Right ventricle myocardium inferior (tissue), 1 donor: ENCODE measurements at regions not wholly inside any gene's neighbourhood (a gene's known extent, or its start where the extent isn't known, plus 50 kb on each side); places are given as distances from the start of the nearest gene placed in this dataset.

Experiments
- ATAC-seq: fragments of 200-7000 bp; cut with Tn5 transposase; one replicate; pipeline ENCODE4 v1.9.1; 2020; ENCODE audit warnings: mild to moderate bottlenecking, moderate library complexity
- DNase-seq: peaks from one replicate; pipeline ENCODE4 v3.0.0; 2021; ENCODE audit errors: missing footprints
- intact Hi-C: fragments of 100-400 bp; cut with DNase I; formaldehyde crosslinking; loops from one replicate; pipeline ENCODE4 v1.11.0; 2022
- donor health status: DM: no; HTN: yes; CAD: no; lungs with severe emphysema.

- intact Hi-C loops, result no loop called here
These were observed 97.5 kb upstream of the CDYL start for GRCh38 chr6:4678506-4679300.

DNA sequence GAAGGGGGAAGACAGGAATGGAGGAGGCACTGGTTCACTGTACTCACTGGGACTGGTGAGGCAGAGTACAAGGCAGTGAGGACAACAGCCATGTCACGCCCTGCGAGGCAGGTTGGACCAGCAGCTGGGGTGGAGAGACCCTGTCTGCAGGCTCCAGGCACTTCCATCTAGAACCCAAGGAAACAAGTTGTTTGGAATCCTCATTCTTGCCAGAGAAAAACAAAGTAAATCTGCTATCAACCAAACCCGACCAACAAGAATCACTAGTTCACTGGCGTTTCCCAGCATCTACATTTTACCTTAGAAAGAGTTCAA is 98.5 kb upstream of the CDYL start:
- ATAC-seq (no peak), DNase-seq (no peak)
- intact Hi-C loops, result no loop called here

More at GRCh38 chr6:4678506-4679300, 97.5 kb upstream of the CDYL start:
- no peak for ATAC-seq
- no peak for DNase-seq

- no peak for DNase-seq
- ATAC-seq, result no peak
- intact Hi-C loops, result no loop called here
These were observed 99.0 kb upstream of the CDYL start for GRCh38 chr6:4677011-4677750.

DNA sequence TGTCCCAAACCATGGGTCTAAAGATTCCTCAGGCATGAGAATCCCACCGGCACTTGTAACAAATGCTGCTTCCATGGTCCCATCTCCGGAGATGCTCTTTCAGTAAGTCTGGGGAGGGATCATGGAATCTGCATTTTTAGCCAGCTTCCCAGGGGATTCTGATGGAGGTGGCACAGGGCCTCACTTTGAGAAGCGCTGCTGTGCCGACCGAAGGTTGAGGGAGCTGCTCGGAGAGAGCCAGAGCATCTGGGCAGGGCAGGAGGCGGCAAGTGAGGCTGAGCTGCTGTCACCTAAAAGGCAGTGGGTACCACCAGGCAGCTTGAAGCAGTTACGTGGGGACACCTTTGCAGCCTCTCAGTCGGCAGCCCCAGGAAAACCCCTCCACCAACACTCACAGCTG is 100.2 kb upstream of the CDYL start:
- intact Hi-C loops, result no loop called here
- DNase-seq (no peak), ATAC-seq (no peak)

- intact Hi-C loops, result no loop called here
- ATAC-seq, result no peak
These were observed 101.1 kb upstream of the CDYL start for GRCh38 chr6:4675121-4675520.

GRCh38 chr6:4673861-4674260 is 102.3 kb upstream of the CDYL start:
- ATAC-seq (no peak), DNase-seq (no peak)
- intact Hi-C loops, result no loop called here

More at GRCh38 chr6:4675121-4675520, 101.1 kb upstream of the CDYL start:
- no peak for DNase-seq

DNA sequence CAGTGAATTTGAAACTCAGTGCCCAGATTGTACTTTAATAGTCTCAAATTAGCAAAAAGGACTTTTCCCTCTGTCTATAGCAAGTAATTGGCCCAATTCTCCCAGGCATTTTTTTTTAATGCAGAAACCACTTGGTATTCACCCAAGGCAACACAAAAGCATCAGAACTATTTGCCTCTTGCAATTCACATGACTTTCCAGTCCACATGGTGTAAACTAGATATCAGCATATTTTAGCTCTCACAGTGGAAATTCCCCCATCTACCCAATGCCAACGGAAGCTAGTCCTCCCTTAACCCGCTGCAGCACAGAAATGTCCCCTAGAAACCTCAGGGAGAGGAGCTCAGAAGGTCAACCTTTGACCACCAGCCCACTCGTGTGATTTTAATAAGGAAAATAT is 103.4 kb upstream of the CDYL start:
- no peak for ATAC-seq
- DNase-seq, result no peak
- intact Hi-C loops, result no loop called here

- DNase-seq (no peak), ATAC-seq (no peak)
- intact Hi-C loops, result no loop called here
These were observed 104.6 kb upstream of the CDYL start for GRCh38 chr6:4671587-4672115.

DNA sequence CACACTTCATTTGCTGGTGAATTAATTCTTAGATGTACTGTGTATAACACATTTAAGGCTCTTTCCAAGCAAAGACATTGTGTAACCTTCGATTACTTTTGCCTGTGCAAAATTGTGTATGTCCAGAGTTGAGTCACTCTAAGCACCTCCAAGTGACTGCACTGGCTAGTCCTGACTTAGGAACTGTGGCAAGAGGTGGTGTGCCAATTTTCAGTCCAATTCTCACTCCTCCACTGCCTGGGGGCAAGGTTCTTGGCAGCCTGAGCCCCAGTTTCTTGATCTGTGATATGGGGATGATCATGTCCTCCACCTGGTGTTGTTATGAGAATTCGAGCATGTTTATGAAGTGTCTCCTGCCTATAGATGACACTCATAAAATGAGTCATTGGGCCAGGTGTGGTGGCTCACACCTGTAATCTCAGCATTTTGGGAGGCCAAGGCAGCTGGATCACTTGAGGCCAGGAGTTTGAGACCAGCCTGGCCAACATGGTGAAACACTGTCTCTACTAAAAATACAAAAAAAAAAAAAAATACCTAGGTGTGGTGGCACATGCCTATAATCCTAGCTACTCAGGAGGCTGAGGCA is 105.3 kb upstream of the CDYL start:
- DNase-seq (no peak), ATAC-seq (no peak)
- intact Hi-C loops, result no loop called here

DNA sequence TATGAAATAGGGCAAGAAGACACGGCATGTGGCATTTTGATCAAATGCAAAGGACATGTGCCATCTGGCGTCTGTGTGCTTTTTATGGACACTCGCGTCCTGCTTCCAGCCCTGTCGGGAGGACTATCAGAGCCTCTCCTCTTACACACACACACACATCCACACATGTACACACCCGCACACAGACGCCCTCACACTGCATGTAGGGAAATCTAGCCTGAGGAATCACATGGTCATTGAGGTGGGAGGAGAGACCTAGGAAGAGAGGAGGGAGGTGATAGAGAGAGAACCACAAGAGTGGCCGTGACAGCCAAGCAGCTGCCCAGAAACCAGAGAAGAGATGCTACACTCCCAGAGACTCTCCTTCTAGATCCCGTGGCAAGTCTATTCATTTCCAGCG is 105.9 kb upstream of the CDYL start:
- DNase-seq, result no peak

GRCh38 chr6:4668271-4669179 is 107.7 kb upstream of the CDYL start:
- no peak for DNase-seq
- intact Hi-C loops, result loop anchor here (10.0 kb wide), 1 partner anchor 194 kb away; no protein-coding TSS in a partner anchor
- no peak for ATAC-seq

More for the DNA sequence above, 105.9 kb upstream of the CDYL start:
- ATAC-seq, result no peak
- intact Hi-C loops, result no loop called here

DNA sequence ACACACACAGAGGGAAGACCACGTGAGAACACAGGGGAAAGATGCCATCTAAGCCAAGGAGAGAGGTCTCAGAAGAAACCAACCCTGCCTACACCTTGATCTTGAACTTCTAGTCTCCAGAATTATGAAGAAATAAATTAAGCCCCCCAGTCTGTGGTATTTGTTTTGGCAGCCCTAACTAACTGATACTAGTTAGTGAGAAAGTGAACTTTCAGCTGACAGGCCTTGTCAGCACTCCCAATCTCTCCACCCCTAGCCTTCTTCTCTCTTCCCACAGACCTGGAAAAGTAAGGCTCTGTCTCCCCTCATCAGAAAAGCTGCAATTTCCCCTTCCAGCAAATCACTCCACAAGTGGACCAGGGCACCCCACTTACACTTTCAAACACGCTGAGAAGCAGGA is 108.6 kb upstream of the CDYL start:
- intact Hi-C loops, result loop anchor here (10.0 kb wide), 1 partner anchor 193 kb away; no protein-coding TSS in a partner anchor
- DNase-seq (no peak), ATAC-seq (no peak)

GRCh38 chr6:4666886-4667513 is 109.2 kb upstream of the CDYL start:
- DNase-seq, result no peak
- intact Hi-C loops, result loop anchor here (10.0 kb wide), 1 partner anchor 192 kb away; no protein-coding TSS in a partner anchor

DNA sequence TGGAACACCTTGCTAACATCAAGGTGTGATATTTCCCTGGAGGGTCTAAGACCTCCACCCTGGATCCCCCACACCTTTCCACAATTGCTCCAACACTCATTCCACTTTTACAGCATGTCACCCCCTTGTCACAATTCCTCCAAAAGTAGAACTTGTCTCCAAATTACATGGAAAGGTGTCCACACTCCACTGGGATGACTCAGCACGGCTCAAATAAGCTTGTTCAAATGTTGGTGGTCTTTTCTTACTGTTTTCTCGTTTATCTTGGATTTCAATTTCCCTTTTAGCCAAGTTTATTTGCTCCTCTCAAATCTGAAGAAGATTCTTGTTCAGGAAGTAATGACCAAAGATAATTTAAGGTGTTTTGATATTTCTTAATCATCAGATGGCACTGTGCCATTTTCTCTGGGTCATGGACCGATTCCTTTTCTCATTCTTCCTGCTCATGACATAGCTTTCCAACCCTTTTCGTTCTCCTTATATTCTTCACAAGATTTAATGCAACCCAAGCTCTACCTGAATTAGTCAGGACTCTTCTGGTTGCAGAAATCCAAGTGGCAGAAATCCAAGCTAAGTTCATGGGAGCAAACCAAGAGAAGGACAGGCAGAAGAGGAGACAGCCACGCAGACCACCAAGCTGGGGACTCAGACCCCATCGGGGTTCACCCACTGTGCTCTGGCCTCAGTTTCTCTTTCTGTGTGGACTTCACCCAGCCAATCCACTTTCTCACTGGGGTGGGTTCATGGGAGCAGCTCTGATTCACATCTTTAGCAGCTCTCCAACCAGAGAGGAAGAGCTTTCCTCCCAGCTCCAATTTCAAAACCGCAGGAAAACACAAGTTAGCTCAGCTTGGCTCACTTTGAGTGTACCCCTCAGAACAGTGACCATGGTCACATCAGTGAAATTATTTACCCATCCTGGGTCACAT is 110.5 kb upstream of the CDYL start:
- DNase-seq, result no peak
- intact Hi-C loops, result loop anchor here (10.0 kb wide), 1 partner anchor 191 kb away; no protein-coding TSS in a partner anchor
- no peak for ATAC-seq

More at GRCh38 chr6:4666886-4667513, 109.2 kb upstream of the CDYL start:
- ATAC-seq, result no peak

DNA sequence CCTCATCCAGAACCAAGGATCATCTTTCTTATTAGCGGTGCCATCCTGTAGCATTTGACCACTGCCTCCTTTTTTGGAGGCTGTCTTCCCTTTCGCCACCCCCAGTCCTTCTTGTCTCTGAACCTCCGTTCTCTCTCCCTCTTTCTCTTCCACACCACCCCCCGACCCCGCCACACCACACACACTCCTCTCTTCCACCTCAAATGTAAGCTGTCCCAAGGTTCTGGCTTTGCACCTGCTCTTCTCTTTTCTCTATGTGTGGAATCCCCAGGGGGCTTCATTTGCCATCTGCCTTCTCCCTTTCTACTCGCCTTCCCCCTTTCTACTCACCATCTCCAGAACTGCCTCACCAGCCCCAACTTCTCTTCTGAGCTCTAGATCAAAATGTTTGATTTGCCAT is 111.3 kb upstream of the CDYL start:
- DNase-seq (no peak), ATAC-seq (no peak)

GRCh38 chr6:4664117-4664626 is 112.0 kb upstream of the CDYL start:
- ATAC-seq (peak; percentile 90), DNase-seq (peak; percentile 87)
- intact Hi-C loops, result loop anchor here (10.0 kb wide), 1 partner anchor 189 kb away; no protein-coding TSS in a partner anchor

More for the DNA sequence above, 111.3 kb upstream of the CDYL start:
- intact Hi-C loops, result loop anchor here (10.0 kb wide), 1 partner anchor 190 kb away; no protein-coding TSS in a partner anchor

- no peak for DNase-seq
- intact Hi-C loops, result loop anchor here (10.0 kb wide), 1 partner anchor 188 kb away; no protein-coding TSS in a partner anchor
- ATAC-seq, result no peak
These were observed 113.3 kb upstream of the CDYL start for GRCh38 chr6:4662886-4663285.
